ENCODE measurements at regions not wholly inside any gene's neighbourhood (a gene's known extent, or its start where the extent isn't known, plus 50 kb on each side); places are given as distances from the start of the nearest gene placed in this dataset.

DNA sequence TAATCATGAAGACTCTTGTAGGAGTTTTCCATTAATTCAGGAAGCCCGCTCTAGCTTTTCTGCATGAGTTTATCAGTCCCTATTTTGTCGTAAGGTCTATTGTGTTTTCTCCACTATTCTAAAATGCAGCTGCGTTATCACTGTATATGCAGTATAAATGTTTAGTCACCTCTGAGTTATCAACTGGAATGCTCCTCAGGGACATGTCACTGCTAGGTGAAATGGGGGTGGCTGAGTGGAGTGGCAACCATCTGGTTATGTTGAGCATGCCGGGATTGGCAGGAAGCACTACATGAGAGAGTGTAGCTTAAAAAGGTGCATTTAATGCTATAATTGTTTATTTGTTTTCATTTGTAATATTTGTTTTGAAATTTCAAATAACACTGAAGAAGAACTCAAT, 285.2 kb upstream of the ELAC2 start:
- POLR2A ChIA-PET (ENCODE audit: low non-redundant PET), result no interaction called here
- CTCF ChIA-PET, result no interaction called here

DNA sequence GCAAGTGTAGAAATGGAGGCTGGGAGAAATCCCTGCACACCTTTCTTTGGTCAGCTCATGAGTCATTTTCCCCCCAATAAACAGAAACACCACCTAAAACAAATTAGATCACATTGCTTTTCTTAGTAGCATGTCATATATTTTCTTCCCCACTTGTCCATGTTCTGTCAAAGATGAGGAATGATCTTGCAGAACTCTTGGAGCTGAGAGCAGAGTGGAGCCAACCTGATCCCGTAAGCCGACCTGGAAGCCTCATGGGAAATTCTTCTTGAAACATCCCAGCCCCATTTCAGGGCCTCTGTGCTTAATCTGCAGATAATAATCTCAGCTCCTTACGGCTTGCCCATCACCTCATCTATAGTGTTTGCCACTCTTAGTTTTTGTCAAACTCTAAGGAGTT, 284.6 kb upstream of the ELAC2 start:
- H3K36me3 ChIP-seq (ENCODE audit: insufficient read depth, low read length, poor library complexity, severe bottlenecking), result no peaks in the 10 kb centered on the region
- H3K4me3 ChIP-seq (ENCODE audit: low read depth, low read length, poor library complexity, severe bottlenecking), result no peak overlapping the region
- H3K27me3 ChIP-seq (replicated peaks; ENCODE audit: insufficient read depth, low read depth, low read length, poor library complexity), result no peaks in the 10 kb centered on the region
- BruUV-seq (replicated peaks), result no TSS peak
- H3K9me3 ChIP-seq (ENCODE audit: low read depth, low read length, poor library complexity, severe bottlenecking), result peaks cover 15% of the 10 kb centered on the region
- ChIA-PET POLR2A (ENCODE audit: low non-redundant PET) (no interaction called here), CTCF (no interaction called here)
- H3K27ac ChIP-seq (ENCODE audit: low read depth, low read length, poor library complexity, severe bottlenecking), result no peak overlapping the region
- H3K4me1 ChIP-seq (ENCODE audit: insufficient read depth, low read length, poor library complexity, severe bottlenecking), result no peaks in the 10 kb centered on the region
- DNase-seq (ENCODE audit: low spot score), result no peak
- TF ChIP-seq, protein P1, sequence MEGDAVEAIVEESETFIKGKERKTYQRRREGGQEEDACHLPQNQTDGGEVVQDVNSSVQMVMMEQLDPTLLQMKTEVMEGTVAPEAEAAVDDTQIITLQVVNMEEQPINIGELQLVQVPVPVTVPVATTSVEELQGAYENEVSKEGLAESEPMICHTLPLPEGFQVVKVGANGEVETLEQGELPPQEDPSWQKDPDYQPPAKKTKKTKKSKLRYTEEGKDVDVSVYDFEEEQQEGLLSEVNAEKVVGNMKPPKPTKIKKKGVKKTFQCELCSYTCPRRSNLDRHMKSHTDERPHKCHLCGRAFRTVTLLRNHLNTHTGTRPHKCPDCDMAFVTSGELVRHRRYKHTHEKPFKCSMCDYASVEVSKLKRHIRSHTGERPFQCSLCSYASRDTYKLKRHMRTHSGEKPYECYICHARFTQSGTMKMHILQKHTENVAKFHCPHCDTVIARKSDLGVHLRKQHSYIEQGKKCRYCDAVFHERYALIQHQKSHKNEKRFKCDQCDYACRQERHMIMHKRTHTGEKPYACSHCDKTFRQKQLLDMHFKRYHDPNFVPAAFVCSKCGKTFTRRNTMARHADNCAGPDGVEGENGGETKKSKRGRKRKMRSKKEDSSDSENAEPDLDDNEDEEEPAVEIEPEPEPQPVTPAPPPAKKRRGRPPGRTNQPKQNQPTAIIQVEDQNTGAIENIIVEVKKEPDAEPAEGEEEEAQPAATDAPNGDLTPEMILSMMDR (conservative IDR thresholded peaks at IDR 0.05; ENCODE audit: low read depth, low read length), result no peak
- TF ChIP-seq EZH2 (IDR thresholded peaks at IDR 0.05; ENCODE audit: borderline replicate concordance, low read depth, low read length, poor library complexity, severe bottlenecking), result no peak
- intact Hi-C loops (cut with micrococcal nuclease; ENCODE audit: unreplicated experiment), result no loop called here

More for the DNA sequence above, 285.2 kb upstream of the ELAC2 start:
- Histone ChIP-seq H3K27ac (ENCODE audit: low read depth, low read length, poor library complexity, severe bottlenecking) (no peak overlapping the region), H3K4me1 (ENCODE audit: insufficient read depth, low read length, poor library complexity, severe bottlenecking) (no peaks in the 10 kb centered on the region), H3K9me3 (ENCODE audit: low read depth, low read length, poor library complexity, severe bottlenecking) (peaks cover 15% of the 10 kb centered on the region), H3K4me3 (ENCODE audit: low read depth, low read length, poor library complexity, severe bottlenecking) (no peak overlapping the region), H3K36me3 (ENCODE audit: insufficient read depth, low read length, poor library complexity, severe bottlenecking) (no peaks in the 10 kb centered on the region), H3K27me3 (replicated peaks; ENCODE audit: insufficient read depth, low read depth, low read length, poor library complexity) (no peaks in the 10 kb centered on the region)
- intact Hi-C loops (cut with micrococcal nuclease; ENCODE audit: unreplicated experiment), result no loop called here
- no peak for TF ChIP-seq EZH2 (IDR thresholded peaks at IDR 0.05; ENCODE audit: borderline replicate concordance, low read depth, low read length, poor library complexity, severe bottlenecking)
- TF ChIP-seq, protein P1 (conservative IDR thresholded peaks at IDR 0.05; ENCODE audit: low read depth, low read length), result no peak
- BruUV-seq (replicated peaks), result no TSS peak
- DNase-seq (ENCODE audit: low spot score), result no peak

DNA sequence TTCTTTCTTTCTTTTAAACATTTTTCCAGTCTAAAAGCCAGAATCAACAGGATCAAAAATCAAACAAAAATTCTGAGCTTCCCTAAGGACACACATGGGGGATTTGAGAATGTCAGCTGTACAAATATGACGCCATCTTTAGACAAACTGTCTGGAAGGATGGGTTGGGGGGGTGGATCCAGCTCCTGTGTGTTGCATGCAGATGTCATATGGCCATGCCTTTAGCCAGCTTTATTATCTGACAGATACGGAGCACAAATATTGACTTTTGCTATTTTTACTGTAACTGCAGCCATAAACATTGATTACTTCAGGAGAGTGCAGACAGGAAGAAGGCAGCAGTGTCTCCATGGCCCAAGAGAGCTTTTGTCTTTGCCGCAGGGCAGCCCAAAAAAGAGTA, 279.4 kb upstream of the ELAC2 start:
- Histone ChIP-seq H3K36me3 (ENCODE audit: insufficient read depth, low read length, poor library complexity, severe bottlenecking) (no peaks in the 10 kb centered on the region), H3K27ac (ENCODE audit: low read depth, low read length, poor library complexity, severe bottlenecking) (no peak overlapping the region), H3K27me3 (replicated peaks; ENCODE audit: insufficient read depth, low read depth, low read length, poor library complexity) (no peaks in the 10 kb centered on the region), H3K4me1 (ENCODE audit: insufficient read depth, low read length, poor library complexity, severe bottlenecking) (no peaks in the 10 kb centered on the region), H3K9me3 (ENCODE audit: low read depth, low read length, poor library complexity, severe bottlenecking) (peaks cover 9% of the 10 kb centered on the region), H3K4me3 (ENCODE audit: low read depth, low read length, poor library complexity, severe bottlenecking) (no peak overlapping the region)
- intact Hi-C loops (cut with micrococcal nuclease; ENCODE audit: unreplicated experiment), result no loop called here
- TF ChIP-seq EZH2 (IDR thresholded peaks at IDR 0.05; ENCODE audit: borderline replicate concordance, low read depth, low read length, poor library complexity, severe bottlenecking), result no peak
- TF ChIP-seq, protein P1 (conservative IDR thresholded peaks at IDR 0.05; ENCODE audit: low read depth, low read length), result no peak
- CTCF ChIA-PET, result no interaction called here
- POLR2A ChIA-PET (ENCODE audit: low non-redundant PET), result no interaction called here
- no TSS peak for BruUV-seq (replicated peaks)
- no peak for DNase-seq (ENCODE audit: low spot score)

All from A673 (cell line).